Upper lobe of left lung (tissue), 6 donors: ENCODE measurements at regions not wholly inside any gene's neighbourhood (a gene's known extent, or its start where the extent isn't known, plus 50 kb on each side); places are given as distances from the start of the nearest gene placed in this dataset.

Source experiments
- ATAC-seq, 2 donors: fragments of 200-7000 bp; cut with Tn5 transposase; one replicate each; pipeline ENCODE4 v1.9.1; 2022; ENCODE audit warnings: mild to moderate bottlenecking in 2 of 2, moderate library complexity in 2 of 2; ENCODE audit not compliant: low FRiP score in 2 of 2
- DNase-seq, 2 donors: peaks; one replicate each; pipeline ENCODE4 v3.0.0-alpha.2; 2019 to 2020
- H3K27ac ChIP-seq, 4 donors: fragments of 200-600 bp; sonication (generic); one replicate each; pipeline ENCODE4 v1.5.1; 2016 to 2019
- H3K27me3 ChIP-seq, 4 donors: fragments of 200-600 bp; sonication (generic); one replicate each; pipeline ENCODE4 v1.5.1; 2017 to 2019
- H3K36me3 ChIP-seq, 4 donors: fragments of 200-600 bp; sonication (generic); one replicate each; pipeline ENCODE4 v1.5.1; 2016 to 2019
- H3K4me1 ChIP-seq, 4 donors: fragments of 200-600 bp; sonication (generic); one replicate each; pipeline ENCODE4 v1.5.1; 2018 to 2019
- H3K4me3 ChIP-seq, 4 donors: fragments of 200-600 bp; sonication (generic); one replicate each; pipeline ENCODE4 v1.5.1; 2017 to 2019; ENCODE audit warnings: mild to moderate bottlenecking in 2 of 4, moderate library complexity in 1 of 4
- H3K9me3 ChIP-seq, 4 donors: fragments of 200-600 bp; sonication (generic); one replicate each; pipeline ENCODE4 v1.5.1; 2018 to 2019
- EP300 ChIP-seq, 4 donors: sonication (generic); formaldehyde crosslinking; IDR thresholded peaks; one replicate each; pipeline ENCODE4 v1.5.1; 2017; ENCODE audit warnings: antibody characterized with exemption in 4 of 4, control low read depth in 2 of 4
- POLR2A ChIP-seq, 4 donors: fragments of 450-650 bp; IDR thresholded peaks; one replicate each; pipeline ENCODE4 v1.5.1; 2016 to 2017; ENCODE audit warnings: antibody characterized with exemption in 4 of 4, mild to moderate bottlenecking in 2 of 4
- POLR2AphosphoS5 ChIP-seq, 2 donors: sonication (generic); formaldehyde crosslinking; IDR thresholded peaks; one replicate each; pipeline ENCODE4 v1.5.1; 2017; ENCODE audit warnings: antibody characterized with exemption in 2 of 2
- WGBS, 2 donors: methylation state at CpG; one replicate each; pipeline ENCODE4 v1.1.5; 2017 to 2018; 5-methylcytosine and 5-hydroxymethylcytosine counted together
- TF ChIP-seq, protein P1 (sequence below), 6 experiments: fragments of 450-650 bp in 4 of 6; fragments of 200-600 bp in 2 of 6; sonication (generic) in 2 of 6; IDR thresholded peaks; one replicate each; pipeline ENCODE4 v1.5.1; 2016 to 2019; ENCODE audit warnings: antibody characterized with exemption in 6 of 6
- donor health status: DM: no; HTN: no; CAD: no; lungs with moderate emphysema.
- donor health status: DM: no; HTN: yes; CAD: no; lungs with severe emphysema.

- DNase-seq (no peak), ATAC-seq (no peak)
- H3K4me1 ChIP-seq: no peaks in the 10 kb centered on the region
- no peak overlapping the region for H3K27ac ChIP-seq
- H3K4me3 ChIP-seq: no peak overlapping the region
- peaks cover 0 to 4% (median 0%) of the 10 kb centered on the region in 4 donors for H3K9me3 ChIP-seq
- TF ChIP-seq POLR2AphosphoS5 (IDR thresholded peaks at IDR 0.05): no peak
- TF ChIP-seq EP300 (IDR thresholded peaks at IDR 0.05): no peak
- no peaks in the 10 kb centered on the region for H3K27me3 ChIP-seq
- WGBS, 2 donors: 90 to 94% methylated on average over 4 of the region's 4 CpGs
- H3K36me3 ChIP-seq: no peaks in the 10 kb centered on the region
Observed at GRCh38 chr20:1720226-1720625, 62.6 kb upstream of the SIRPG start.

GRCh38 chr20:1718604-1719384 lies 61.2 kb upstream of the SIRPG start:
- ATAC-seq (peak in 1 of 2 donors; percentile 94), DNase-seq (no peak)
- Histone ChIP-seq H3K27me3 (no peaks in the 10 kb centered on the region), H3K27ac (no peak overlapping the region), H3K4me1 (no peaks in the 10 kb centered on the region), H3K9me3 (no peaks in the 10 kb centered on the region), H3K36me3 (no peaks in the 10 kb centered on the region), H3K4me3 (no peak overlapping the region)
- WGBS, 2 donors: 71 to 72% methylated on average over 8 of the region's 8 CpGs
- no peak for TF ChIP-seq POLR2A (IDR thresholded peaks at IDR 0.05)
- TF ChIP-seq, protein P1, sequence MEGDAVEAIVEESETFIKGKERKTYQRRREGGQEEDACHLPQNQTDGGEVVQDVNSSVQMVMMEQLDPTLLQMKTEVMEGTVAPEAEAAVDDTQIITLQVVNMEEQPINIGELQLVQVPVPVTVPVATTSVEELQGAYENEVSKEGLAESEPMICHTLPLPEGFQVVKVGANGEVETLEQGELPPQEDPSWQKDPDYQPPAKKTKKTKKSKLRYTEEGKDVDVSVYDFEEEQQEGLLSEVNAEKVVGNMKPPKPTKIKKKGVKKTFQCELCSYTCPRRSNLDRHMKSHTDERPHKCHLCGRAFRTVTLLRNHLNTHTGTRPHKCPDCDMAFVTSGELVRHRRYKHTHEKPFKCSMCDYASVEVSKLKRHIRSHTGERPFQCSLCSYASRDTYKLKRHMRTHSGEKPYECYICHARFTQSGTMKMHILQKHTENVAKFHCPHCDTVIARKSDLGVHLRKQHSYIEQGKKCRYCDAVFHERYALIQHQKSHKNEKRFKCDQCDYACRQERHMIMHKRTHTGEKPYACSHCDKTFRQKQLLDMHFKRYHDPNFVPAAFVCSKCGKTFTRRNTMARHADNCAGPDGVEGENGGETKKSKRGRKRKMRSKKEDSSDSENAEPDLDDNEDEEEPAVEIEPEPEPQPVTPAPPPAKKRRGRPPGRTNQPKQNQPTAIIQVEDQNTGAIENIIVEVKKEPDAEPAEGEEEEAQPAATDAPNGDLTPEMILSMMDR (IDR thresholded peaks at IDR 0.05): no peak

GRCh38 chr20:1712634-1713624 lies 55.4 kb upstream of the SIRPG start:
- H3K27me3 ChIP-seq: no peaks in the 10 kb centered on the region
- DNase-seq (no peak), ATAC-seq (peak in 1 of 2 donors; percentile 19)
- H3K9me3 ChIP-seq: peaks cover 0 to 4% (median 0%) of the 10 kb centered on the region in 4 donors
- no peaks in the 10 kb centered on the region for H3K36me3 ChIP-seq
- 90 to 100% methylated on average over 2 to 4 of the region's 4 CpGs for WGBS, 2 donors
- TF ChIP-seq POLR2AphosphoS5 (IDR thresholded peaks at IDR 0.05) (no peak), POLR2A (IDR thresholded peaks at IDR 0.05) (no peak), EP300 (IDR thresholded peaks at IDR 0.05) (no peak)
- TF ChIP-seq, protein P1 (IDR thresholded peaks at IDR 0.05): no peak
- no peaks in the 10 kb centered on the region for H3K4me1 ChIP-seq
- H3K4me3 ChIP-seq: no peak overlapping the region
- H3K27ac ChIP-seq: no peak overlapping the region

DNA sequence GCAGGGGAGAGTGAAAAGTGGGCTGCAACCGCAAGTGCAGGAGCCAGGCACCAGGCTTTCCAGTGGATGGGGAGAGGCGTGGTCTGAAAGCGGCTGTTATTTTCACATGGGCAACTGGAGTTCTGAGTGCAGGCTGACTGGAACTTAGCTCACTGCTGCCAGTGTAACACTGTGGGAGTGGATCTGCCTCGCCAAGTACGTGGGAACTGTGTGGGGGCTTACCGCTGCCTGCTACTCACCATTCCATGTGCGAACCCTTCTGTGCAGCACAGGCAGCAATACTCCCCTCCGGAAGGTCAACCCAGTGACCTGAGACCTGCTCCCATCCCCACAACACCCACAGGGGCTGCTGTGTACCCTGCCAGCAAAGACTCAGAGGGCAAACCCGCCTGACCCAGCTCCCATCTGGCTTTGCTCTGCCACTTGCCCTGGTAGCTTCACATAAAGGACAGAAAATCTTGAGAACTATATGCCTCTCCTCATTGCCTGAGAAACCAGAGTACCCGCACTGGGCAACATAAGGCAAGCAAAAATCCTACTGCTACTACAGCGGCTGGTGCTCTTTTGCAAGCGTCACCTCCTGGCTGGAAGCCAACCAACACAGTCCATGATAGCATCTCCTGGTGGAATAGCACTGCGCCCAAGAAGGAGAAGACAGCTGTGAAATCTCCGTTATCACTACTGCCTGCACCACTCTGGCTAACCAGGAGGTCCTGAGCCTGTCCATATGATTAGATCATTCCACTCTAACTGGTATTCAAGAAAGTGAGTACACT lies 54.4 kb upstream of the SIRPG start:
- H3K27ac ChIP-seq: no peak overlapping the region
- no peaks in the 10 kb centered on the region for H3K36me3 ChIP-seq
- DNase-seq: no peak
- ATAC-seq: peak in 1 of 2 donors; percentile 11
- H3K4me3 ChIP-seq: no peak overlapping the region
- no peak for TF ChIP-seq POLR2AphosphoS5 (IDR thresholded peaks at IDR 0.05)
- TF ChIP-seq POLR2A (IDR thresholded peaks at IDR 0.05): no peak
- TF ChIP-seq, protein P1 (IDR thresholded peaks at IDR 0.05): no peak
- no peak for TF ChIP-seq EP300 (IDR thresholded peaks at IDR 0.05)
- WGBS, 2 donors: 89 to 90% methylated on average over 10 to 14 of the region's 14 CpGs
- H3K27me3 ChIP-seq: no peaks in the 10 kb centered on the region
- H3K4me1 ChIP-seq: no peaks in the 10 kb centered on the region
- H3K9me3 ChIP-seq: peaks cover 0 to 4% (median 0%) of the 10 kb centered on the region in 4 donors
